ENCODE measurements at regions not wholly inside any gene's neighbourhood (a gene's known extent, or its start where the extent isn't known, plus 50 kb on each side); places are given as distances from the start of the nearest gene placed in this dataset.

DNA sequence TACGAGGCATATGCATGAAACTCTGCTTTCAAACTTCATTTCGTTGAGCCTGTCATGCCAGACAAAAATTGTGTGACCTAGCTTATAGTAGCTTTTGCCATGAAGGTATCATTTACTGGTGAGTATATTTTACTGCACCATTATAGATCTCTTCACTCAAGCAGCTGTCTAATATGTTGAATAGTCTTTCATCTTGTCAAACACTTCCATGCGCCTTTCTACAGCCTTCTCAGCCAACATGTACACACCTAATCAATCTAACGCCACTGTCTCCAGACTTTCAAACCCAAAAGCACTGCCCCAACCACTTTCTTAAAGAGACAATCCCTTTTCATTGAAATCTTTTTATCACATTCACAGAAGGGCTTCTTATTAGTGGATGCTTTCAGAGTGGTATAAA lies 757.4 kb downstream of the VRK1 start:
- BruUV-seq (replicated peaks) = no TSS peak
- Mint-ChIP-seq H3K9me3 (ENCODE audit: unreplicated experiment) (no peaks in the 10 kb centered on the region), H3K4me3 (ENCODE audit: unreplicated experiment) (no peak overlapping the region), H3K4me1 (ENCODE audit: low read depth, unreplicated experiment) (no peaks in the 10 kb centered on the region), H3K27me3 (ENCODE audit: insufficient read depth, unreplicated experiment) (peaks cover 11% of the 10 kb centered on the region), H3K36me3 (ENCODE audit: insufficient read depth, unreplicated experiment) (no peaks in the 10 kb centered on the region), H3K27ac (ENCODE audit: unreplicated experiment) (no peak overlapping the region)
- ChIA-PET POLR2A (no interaction called here), CTCF (no interaction called here)
- intact Hi-C loops (cut with micrococcal nuclease; ENCODE audit: unreplicated experiment) = no loop called here
- no peak for DNase-seq
- TF ChIP-seq, protein P1, sequence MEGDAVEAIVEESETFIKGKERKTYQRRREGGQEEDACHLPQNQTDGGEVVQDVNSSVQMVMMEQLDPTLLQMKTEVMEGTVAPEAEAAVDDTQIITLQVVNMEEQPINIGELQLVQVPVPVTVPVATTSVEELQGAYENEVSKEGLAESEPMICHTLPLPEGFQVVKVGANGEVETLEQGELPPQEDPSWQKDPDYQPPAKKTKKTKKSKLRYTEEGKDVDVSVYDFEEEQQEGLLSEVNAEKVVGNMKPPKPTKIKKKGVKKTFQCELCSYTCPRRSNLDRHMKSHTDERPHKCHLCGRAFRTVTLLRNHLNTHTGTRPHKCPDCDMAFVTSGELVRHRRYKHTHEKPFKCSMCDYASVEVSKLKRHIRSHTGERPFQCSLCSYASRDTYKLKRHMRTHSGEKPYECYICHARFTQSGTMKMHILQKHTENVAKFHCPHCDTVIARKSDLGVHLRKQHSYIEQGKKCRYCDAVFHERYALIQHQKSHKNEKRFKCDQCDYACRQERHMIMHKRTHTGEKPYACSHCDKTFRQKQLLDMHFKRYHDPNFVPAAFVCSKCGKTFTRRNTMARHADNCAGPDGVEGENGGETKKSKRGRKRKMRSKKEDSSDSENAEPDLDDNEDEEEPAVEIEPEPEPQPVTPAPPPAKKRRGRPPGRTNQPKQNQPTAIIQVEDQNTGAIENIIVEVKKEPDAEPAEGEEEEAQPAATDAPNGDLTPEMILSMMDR (IDR thresholded peaks at IDR 0.05; ENCODE audit: insufficient read depth in 1 of 2, low read depth in 1 of 2, low read length in 1 of 2, severe bottlenecking in 1 of 2, unreplicated experiment in 1 of 2) = no peak
- no peak overlapping the region for H3K4me3 ChIP-seq (ENCODE audit: low read depth, low read length)
- H3K9me3 ChIP-seq = no peaks in the 10 kb centered on the region
- H3K4me1 ChIP-seq = no peaks in the 10 kb centered on the region
- H3K27me3 ChIP-seq (replicated peaks; ENCODE audit: control insufficient read depth, insufficient read depth, low read length) = no peaks in the 10 kb centered on the region
- no peaks in the 10 kb centered on the region for H3K36me3 ChIP-seq (ENCODE audit: control insufficient read depth, insufficient read depth, low read length)

DNA sequence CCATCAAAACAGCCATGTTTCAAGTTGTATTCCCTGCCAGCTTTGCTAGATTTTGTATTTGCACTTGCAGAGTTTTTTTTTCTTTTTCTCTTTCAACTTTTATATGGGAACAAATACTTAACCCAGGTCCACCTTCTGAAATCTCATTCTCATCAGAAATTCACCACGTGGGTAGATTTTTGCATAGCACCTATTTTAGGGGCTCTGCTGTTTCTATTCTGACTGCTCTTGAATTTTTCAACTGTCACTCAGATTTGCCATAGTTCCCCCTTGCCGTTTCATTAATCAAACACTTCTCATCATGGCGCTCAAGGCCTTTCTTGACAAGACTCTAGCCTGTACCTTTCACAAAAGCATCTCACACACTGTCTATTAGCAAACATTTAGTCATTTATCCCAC lies 767.2 kb downstream of the VRK1 start:
- CTCF ChIA-PET = no interaction called here
- Mint-ChIP-seq H3K27me3 (ENCODE audit: insufficient read depth, unreplicated experiment) (peaks cover 10% of the 10 kb centered on the region), H3K36me3 (ENCODE audit: insufficient read depth, unreplicated experiment) (no peaks in the 10 kb centered on the region), H3K4me1 (ENCODE audit: low read depth, unreplicated experiment) (no peaks in the 10 kb centered on the region), H3K4me3 (ENCODE audit: unreplicated experiment) (no peak overlapping the region), H3K27ac (ENCODE audit: unreplicated experiment) (no peak overlapping the region), H3K9me3 (ENCODE audit: unreplicated experiment) (no peaks in the 10 kb centered on the region)
- TF ChIP-seq, protein P1 (IDR thresholded peaks at IDR 0.05; ENCODE audit: insufficient read depth in 1 of 2, low read depth in 1 of 2, low read length in 1 of 2, severe bottlenecking in 1 of 2, unreplicated experiment in 1 of 2) = no peak
- no TSS peak for BruUV-seq (replicated peaks)
- no peaks in the 10 kb centered on the region for H3K27me3 ChIP-seq (replicated peaks; ENCODE audit: control insufficient read depth, insufficient read depth, low read length)
- H3K9me3 ChIP-seq = no peaks in the 10 kb centered on the region
- H3K36me3 ChIP-seq (ENCODE audit: control insufficient read depth, insufficient read depth, low read length) = no peaks in the 10 kb centered on the region
- H3K4me1 ChIP-seq = no peaks in the 10 kb centered on the region
- intact Hi-C loops (cut with micrococcal nuclease; ENCODE audit: unreplicated experiment) = no loop called here
- H3K4me3 ChIP-seq (ENCODE audit: low read depth, low read length) = no peak overlapping the region
- DNase-seq = no peak
- POLR2A ChIA-PET = no interaction called here

DNA sequence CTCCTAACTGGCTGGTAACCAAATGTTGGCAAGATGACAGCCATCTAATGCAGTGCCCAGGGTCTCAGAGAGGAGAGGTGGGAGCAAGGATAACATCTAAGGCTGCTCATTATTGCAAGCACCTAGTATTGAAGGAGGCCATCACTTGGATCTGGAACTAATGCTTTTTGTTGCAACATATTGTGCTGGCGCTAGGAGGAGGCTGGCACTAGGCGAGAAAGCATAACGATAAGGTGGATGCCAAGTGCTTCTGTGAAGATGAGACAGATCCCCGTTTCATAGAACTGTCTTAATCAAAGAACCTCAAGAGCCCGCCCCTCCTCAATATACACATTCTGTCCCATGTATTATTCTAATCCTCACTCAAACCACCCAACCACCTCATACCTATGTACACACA lies 774.0 kb downstream of the VRK1 start:
- Histone ChIP-seq H3K4me3 (ENCODE audit: low read depth, low read length) (no peak overlapping the region), H3K27me3 (replicated peaks; ENCODE audit: control insufficient read depth, insufficient read depth, low read length) (no peaks in the 10 kb centered on the region), H3K9me3 (no peaks in the 10 kb centered on the region), H3K36me3 (ENCODE audit: control insufficient read depth, insufficient read depth, low read length) (no peaks in the 10 kb centered on the region), H3K4me1 (no peaks in the 10 kb centered on the region)
- no TSS peak for BruUV-seq (replicated peaks)
- H3K4me3 Mint-ChIP-seq (ENCODE audit: unreplicated experiment) = no peak overlapping the region
- CTCF ChIA-PET = no interaction called here
- peaks cover 16% of the 10 kb centered on the region for H3K27me3 Mint-ChIP-seq (ENCODE audit: insufficient read depth, unreplicated experiment)
- POLR2A ChIA-PET = no interaction called here
- H3K36me3 Mint-ChIP-seq (ENCODE audit: insufficient read depth, unreplicated experiment) = no peaks in the 10 kb centered on the region
- TF ChIP-seq, protein P1 (IDR thresholded peaks at IDR 0.05; ENCODE audit: insufficient read depth in 1 of 2, low read depth in 1 of 2, low read length in 1 of 2, severe bottlenecking in 1 of 2, unreplicated experiment in 1 of 2) = no peak
- DNase-seq = no peak
- H3K27ac Mint-ChIP-seq (ENCODE audit: unreplicated experiment) = no peak overlapping the region
- no peaks in the 10 kb centered on the region for H3K4me1 Mint-ChIP-seq (ENCODE audit: low read depth, unreplicated experiment)
- peaks cover 10% of the 10 kb centered on the region for H3K9me3 Mint-ChIP-seq (ENCODE audit: unreplicated experiment)
- intact Hi-C loops (cut with micrococcal nuclease; ENCODE audit: unreplicated experiment) = no loop called here

All from Caco-2 (cell line).